VCaP (cell line): ENCODE measurements at regions not wholly inside any gene's neighbourhood (a gene's known extent, or its start where the extent isn't known, plus 50 kb on each side); places are given as distances from the start of the nearest gene placed in this dataset.
A peak's percentile ranks its signal among the peaks of the same experiment; 100 is the strongest.

ENCODE experiments used
- H3K27ac ChIP-seq: fragments of 450-650 bp; 2 replicates; pipeline ENCODE4 v1.5.1; 2017
- TF ChIP-seq, protein P1 (sequence below): fragments of 450-650 bp; conservative IDR thresholded peaks from 2 replicates; pipeline ENCODE4 v1.5.1; 2017; ENCODE audit warnings: mild to moderate bottlenecking, moderate library complexity

DNA sequence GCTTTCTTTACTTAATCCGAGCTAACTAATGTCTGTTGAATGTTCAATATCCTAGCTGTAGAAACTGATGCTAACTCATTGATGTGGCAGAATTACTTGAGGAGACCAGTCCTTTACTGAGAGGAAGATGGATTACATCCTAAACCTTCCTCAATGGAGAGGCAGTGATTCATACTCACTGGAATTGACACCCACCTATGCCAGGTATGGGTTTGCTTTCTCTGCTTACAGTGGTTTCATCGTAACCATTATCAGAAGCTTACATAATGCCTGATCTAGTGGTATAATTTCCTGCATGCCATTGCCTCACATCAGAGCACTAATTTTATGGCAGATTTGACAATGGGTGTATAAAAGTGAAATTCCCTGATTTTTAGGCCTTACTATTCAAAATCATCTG, 384.7 kb downstream of the ANXA1 start:
- TF ChIP-seq, protein P1, sequence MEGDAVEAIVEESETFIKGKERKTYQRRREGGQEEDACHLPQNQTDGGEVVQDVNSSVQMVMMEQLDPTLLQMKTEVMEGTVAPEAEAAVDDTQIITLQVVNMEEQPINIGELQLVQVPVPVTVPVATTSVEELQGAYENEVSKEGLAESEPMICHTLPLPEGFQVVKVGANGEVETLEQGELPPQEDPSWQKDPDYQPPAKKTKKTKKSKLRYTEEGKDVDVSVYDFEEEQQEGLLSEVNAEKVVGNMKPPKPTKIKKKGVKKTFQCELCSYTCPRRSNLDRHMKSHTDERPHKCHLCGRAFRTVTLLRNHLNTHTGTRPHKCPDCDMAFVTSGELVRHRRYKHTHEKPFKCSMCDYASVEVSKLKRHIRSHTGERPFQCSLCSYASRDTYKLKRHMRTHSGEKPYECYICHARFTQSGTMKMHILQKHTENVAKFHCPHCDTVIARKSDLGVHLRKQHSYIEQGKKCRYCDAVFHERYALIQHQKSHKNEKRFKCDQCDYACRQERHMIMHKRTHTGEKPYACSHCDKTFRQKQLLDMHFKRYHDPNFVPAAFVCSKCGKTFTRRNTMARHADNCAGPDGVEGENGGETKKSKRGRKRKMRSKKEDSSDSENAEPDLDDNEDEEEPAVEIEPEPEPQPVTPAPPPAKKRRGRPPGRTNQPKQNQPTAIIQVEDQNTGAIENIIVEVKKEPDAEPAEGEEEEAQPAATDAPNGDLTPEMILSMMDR = no peak
- H3K27ac ChIP-seq = no peak overlapping the region

DNA sequence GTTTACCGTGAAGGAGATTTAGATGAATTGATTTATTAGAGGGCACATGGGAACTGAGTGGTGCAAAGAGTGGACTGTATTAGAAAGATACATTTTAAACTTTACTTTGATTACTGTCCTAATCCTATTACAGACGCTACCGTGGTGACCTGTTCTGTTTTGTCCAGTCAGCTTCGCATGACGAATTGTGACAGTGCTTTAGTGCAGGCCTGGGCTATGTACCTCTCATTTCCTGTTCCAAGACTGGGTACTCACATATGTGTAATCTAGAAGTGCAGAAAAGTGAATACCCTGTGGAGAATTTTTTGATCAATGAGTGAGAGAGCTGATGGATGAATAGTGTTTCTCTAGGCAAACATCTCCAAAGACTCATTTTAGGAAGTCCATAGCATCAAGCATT, 385.9 kb downstream of the ANXA1 start:
- TF ChIP-seq, protein P1 = no peak

DNA sequence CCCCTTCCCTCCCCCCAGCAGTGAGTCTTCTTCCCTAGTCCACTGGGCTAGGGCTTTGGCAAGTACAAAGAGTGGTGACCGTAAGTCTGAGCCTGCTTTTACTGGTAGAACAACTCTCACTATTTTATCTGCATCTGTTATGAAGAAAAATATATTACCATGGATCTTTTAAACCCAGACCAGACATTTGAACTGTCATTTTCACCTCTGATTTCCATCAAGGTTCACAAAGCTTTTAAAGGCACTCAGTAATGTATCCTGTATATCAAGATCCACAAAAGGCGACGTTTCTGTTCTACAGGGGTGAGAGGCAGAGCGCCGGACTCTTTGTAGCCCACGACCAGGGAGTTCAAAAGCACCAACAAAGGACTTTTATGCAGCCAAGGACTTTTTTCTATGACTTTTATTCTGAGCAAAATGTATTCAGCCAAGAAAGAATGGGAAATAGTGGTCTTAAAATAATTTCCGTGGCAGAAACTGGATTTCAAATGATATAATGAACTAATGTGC, 388.3 kb downstream of the ANXA1 start:
- H3K27ac ChIP-seq = no peak overlapping the region
- TF ChIP-seq, protein P1 = no peak

More for the DNA sequence above, 385.9 kb downstream of the ANXA1 start:
- H3K27ac ChIP-seq = no peak overlapping the region

DNA sequence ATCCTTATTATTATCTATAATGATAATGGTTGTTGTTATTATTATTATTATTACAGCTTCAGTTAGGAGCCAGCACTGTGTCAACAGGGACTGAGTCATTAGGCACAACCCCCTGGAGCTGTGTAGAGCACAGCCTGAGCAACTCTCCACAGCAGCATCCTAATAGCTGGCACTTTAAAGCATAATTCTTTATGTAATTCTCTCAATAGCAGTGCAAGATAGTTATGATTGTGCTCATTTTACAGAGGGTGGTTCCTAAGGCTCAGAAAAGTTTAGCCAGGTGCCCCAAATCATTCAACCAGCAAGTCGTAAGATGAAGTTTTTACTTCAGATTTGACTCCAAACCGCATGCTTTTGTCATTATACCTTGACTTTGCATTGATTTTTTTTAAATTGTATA, 390.3 kb downstream of the ANXA1 start:
- H3K27ac ChIP-seq = no peak overlapping the region
- TF ChIP-seq, protein P1 = no peak

DNA sequence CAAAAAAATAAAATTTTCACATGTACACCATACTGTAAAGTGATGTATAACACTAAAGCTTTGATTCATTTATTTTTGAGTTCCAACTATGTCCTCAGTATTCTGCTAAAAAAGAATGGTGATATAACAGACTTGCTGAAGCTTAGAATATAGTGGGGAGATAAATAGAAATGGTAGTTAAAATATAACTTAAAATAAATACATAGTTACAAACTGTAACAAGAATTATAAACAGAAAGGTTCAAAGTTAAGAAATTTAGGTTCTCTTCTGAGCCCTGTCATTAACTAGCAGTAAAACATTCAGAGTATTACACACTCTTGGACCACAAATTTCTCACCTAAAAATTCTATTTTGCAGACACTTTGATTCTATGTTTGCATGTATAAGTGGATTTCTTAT, 392.1 kb downstream of the ANXA1 start:
- TF ChIP-seq, protein P1 = no peak
- H3K27ac ChIP-seq = peak overlapping the region; percentile 87

DNA sequence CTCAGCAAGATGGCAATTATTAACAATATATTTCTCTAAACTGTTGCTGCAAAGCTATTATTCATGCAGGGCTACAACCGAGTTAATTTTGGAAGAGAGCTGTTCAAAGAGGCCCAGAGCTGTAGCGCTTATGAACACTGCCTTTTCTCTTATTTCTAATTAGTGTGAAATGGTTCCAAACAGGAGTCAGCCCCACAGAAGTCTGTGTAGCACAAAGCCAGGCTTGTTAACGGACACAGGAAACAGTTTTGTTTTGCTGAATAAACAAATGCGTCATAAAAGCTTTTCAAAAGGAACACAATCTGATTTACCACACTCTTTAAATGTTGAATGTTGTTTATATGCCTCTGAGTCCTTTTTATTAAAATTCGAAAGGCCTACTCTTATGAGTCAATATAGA, 396.5 kb downstream of the ANXA1 start:
- TF ChIP-seq, protein P1 = no peak
- H3K27ac ChIP-seq = peak overlapping the region; percentile 87

DNA sequence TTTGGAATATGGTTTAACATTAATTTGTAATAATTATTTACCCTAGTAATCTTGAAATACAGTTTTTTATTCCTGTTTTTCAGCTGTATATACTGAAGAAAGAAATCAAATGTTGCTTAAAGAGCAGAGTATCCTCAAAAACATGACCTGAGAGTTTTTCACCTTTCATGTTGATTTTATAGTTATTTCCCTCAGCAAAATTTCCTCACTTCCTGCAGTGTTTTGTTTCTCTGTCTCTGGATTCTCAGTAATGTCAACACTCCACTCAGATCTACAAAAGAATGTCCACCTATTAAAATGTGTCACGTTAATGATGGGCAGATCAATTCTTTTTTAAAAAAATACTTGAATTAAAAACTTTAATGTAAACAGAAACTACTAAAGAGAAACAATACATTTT, 398.3 kb downstream of the ANXA1 start:
- TF ChIP-seq, protein P1 = no peak
- peak overlapping the region; percentile 87 for H3K27ac ChIP-seq
